ENCODE measurements at regions not wholly inside any gene's neighbourhood (a gene's known extent, or its start where the extent isn't known, plus 50 kb on each side); places are given as distances from the start of the nearest gene placed in this dataset.

DNA sequence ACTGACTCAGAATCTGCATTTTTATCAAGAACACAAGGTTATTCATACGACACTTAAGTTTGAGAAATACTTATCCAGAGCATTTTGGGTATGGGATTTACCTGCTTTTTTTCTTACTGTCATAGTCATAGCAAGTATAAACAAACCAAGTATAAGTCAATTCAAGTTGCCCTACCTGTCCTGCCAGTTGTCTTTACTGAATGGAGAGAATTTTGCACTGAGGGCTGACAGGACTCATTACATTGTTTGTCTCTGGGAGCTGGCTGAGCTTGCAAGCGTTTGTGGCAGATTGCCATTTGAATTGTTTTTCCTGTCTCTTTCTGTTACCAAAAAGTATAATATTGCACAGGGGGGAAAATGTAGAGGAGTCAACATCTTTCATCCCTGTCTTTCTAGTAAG lies 278.9 kb upstream of the MAGEC2 start:
- TF ChIP-seq, protein P1, sequence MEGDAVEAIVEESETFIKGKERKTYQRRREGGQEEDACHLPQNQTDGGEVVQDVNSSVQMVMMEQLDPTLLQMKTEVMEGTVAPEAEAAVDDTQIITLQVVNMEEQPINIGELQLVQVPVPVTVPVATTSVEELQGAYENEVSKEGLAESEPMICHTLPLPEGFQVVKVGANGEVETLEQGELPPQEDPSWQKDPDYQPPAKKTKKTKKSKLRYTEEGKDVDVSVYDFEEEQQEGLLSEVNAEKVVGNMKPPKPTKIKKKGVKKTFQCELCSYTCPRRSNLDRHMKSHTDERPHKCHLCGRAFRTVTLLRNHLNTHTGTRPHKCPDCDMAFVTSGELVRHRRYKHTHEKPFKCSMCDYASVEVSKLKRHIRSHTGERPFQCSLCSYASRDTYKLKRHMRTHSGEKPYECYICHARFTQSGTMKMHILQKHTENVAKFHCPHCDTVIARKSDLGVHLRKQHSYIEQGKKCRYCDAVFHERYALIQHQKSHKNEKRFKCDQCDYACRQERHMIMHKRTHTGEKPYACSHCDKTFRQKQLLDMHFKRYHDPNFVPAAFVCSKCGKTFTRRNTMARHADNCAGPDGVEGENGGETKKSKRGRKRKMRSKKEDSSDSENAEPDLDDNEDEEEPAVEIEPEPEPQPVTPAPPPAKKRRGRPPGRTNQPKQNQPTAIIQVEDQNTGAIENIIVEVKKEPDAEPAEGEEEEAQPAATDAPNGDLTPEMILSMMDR (IDR thresholded peaks at IDR 0.05): no peak
- TF ChIP-seq POLR2AphosphoS5 (IDR thresholded peaks at IDR 0.05; ENCODE audit: low read depth, low read length) (no peak), SIN3A (IDR thresholded peaks at IDR 0.05; ENCODE audit: borderline replicate concordance, insufficient read depth, low read depth, low read length) (no peak), TCF7L2 (IDR thresholded peaks at IDR 0.05; ENCODE audit: low read depth, low read length) (no peak)
- TF ChIP-seq, protein P2, sequence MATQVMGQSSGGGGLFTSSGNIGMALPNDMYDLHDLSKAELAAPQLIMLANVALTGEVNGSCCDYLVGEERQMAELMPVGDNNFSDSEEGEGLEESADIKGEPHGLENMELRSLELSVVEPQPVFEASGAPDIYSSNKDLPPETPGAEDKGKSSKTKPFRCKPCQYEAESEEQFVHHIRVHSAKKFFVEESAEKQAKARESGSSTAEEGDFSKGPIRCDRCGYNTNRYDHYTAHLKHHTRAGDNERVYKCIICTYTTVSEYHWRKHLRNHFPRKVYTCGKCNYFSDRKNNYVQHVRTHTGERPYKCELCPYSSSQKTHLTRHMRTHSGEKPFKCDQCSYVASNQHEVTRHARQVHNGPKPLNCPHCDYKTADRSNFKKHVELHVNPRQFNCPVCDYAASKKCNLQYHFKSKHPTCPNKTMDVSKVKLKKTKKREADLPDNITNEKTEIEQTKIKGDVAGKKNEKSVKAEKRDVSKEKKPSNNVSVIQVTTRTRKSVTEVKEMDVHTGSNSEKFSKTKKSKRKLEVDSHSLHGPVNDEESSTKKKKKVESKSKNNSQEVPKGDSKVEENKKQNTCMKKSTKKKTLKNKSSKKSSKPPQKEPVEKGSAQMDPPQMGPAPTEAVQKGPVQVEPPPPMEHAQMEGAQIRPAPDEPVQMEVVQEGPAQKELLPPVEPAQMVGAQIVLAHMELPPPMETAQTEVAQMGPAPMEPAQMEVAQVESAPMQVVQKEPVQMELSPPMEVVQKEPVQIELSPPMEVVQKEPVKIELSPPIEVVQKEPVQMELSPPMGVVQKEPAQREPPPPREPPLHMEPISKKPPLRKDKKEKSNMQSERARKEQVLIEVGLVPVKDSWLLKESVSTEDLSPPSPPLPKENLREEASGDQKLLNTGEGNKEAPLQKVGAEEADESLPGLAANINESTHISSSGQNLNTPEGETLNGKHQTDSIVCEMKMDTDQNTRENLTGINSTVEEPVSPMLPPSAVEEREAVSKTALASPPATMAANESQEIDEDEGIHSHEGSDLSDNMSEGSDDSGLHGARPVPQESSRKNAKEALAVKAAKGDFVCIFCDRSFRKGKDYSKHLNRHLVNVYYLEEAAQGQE (IDR thresholded peaks at IDR 0.05; ENCODE audit: insufficient read depth in 1 of 2, low read depth in 2 of 2, low read length in 1 of 2): no peak
